Suprapubic skin (tissue), 3 donors: ENCODE measurements at regions not wholly inside any gene's neighbourhood (a gene's known extent, or its start where the extent isn't known, plus 50 kb on each side); places are given as distances from the start of the nearest gene placed in this dataset.

Experiments
- CTCF ChIP-seq, 2 donors: fragments of 200-600 bp in 1 of 2; fragments of 450-650 bp in 1 of 2; sonication (generic) in 1 of 2; IDR thresholded peaks; one replicate each; pipeline ENCODE4 v1.5.1; 2016 to 2019; ENCODE audit warnings: antibody characterized with exemption in 2 of 2, mild to moderate bottlenecking in 1 of 2, moderate library complexity in 1 of 2
- POLR2A ChIP-seq, 2 donors: fragments of 450-650 bp; IDR thresholded peaks; one replicate each; pipeline ENCODE4 v1.6.1; 2017; ENCODE audit warnings: antibody characterized with exemption in 2 of 2, mild to moderate bottlenecking in 2 of 2, moderate library complexity in 2 of 2

DNA sequence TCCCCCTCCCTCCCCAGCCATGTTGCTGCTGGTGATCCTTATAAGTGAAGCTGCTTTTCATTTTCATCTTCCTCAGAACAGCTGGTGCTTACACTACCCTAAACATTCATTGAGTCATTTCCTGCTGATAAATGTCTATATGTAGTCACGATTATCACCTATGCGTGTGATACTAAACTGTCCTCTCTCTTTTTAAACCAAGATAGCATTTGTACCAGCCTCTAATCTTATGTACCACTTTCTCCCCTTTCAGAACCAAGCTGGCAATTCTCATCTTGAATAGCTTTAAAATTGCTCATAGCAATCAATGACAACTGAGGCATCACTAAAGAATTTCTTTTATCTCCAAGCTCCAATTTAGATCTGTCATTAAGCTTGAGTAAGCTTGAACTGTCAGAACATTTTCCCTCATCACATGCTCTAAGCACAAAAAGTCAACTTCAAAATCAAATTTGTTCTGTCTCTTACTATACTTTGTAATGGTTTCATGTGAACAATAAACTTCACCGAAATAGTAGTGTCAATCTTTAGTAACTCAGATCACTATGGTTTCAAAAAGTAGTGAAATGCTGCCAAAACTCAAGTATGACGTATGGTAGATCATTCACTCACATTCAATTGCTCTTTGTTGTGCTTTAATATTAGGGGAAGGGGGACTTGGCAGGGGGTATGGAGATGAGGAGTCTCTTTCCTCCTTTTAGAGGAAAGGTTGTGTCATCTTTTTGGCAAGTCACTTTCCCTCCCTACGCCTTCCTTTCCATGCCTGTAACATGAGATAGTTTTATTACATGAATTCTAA, 178.1 kb upstream of the NOVA1 start:
- TF ChIP-seq CTCF (IDR thresholded peaks at IDR 0.05) (no peak), POLR2A (IDR thresholded peaks at IDR 0.05) (no peak)
